ENCODE measurements at regions not wholly inside any gene's neighbourhood (a gene's known extent, or its start where the extent isn't known, plus 50 kb on each side); places are given as distances from the start of the nearest gene placed in this dataset.

- no peak for TF ChIP-seq CTCF (IDR thresholded peaks at IDR 0.05)
- no peak for TF ChIP-seq POLR2A (IDR thresholded peaks at IDR 0.05)
- DNase-seq: no peak
- H3K36me3 ChIP-seq: no peaks in the 10 kb centered on the region
- no peak overlapping the region for H3K27ac ChIP-seq
- no peaks in the 10 kb centered on the region for H3K9me3 ChIP-seq
- H3K4me1 ChIP-seq: no peaks in the 10 kb centered on the region
- no peaks in the 10 kb centered on the region for H3K27me3 ChIP-seq
- ATAC-seq: no peak
- 46% methylated on average over 10 of the region's 12 CpGs for WGBS (ENCODE audit: insufficient coverage, low coverage, low lambda C conversion rate, missing lambda C conversion rate)
- no peak overlapping the region for H3K4me3 ChIP-seq
- intact Hi-C loops (cut with DNase I): no loop called here
These were observed 1024.8 kb upstream of the AUTS2 start for GRCh38 chr7:68573271-68574005.

- WGBS (ENCODE audit: insufficient coverage, low coverage, low lambda C conversion rate, missing lambda C conversion rate): 38% methylated on average over 2 of the region's 2 CpGs
These were observed 1021.9 kb upstream of the AUTS2 start for GRCh38 chr7:68576366-68576765.

GRCh38 chr7:68581417-68581816, 1016.9 kb upstream of the AUTS2 start:
- H3K27ac ChIP-seq: no peak overlapping the region
- H3K4me3 ChIP-seq: no peak overlapping the region
- no peaks in the 10 kb centered on the region for H3K4me1 ChIP-seq
- no peaks in the 10 kb centered on the region for H3K36me3 ChIP-seq
- no peak for TF ChIP-seq POLR2A (IDR thresholded peaks at IDR 0.05)
- TF ChIP-seq CTCF (IDR thresholded peaks at IDR 0.05): no peak
- H3K9me3 ChIP-seq: no peaks in the 10 kb centered on the region
- H3K27me3 ChIP-seq: no peaks in the 10 kb centered on the region
- WGBS (ENCODE audit: insufficient coverage, low coverage, low lambda C conversion rate, missing lambda C conversion rate): 56% methylated on average over 1 of the region's 1 CpG
- intact Hi-C loops (cut with DNase I): no loop called here
- no peak for DNase-seq
- no peak for ATAC-seq

More at GRCh38 chr7:68576366-68576765, 1021.9 kb upstream of the AUTS2 start:
- DNase-seq (no peak), ATAC-seq (no peak)
- intact Hi-C loops (cut with DNase I): no loop called here
- H3K9me3 ChIP-seq: no peaks in the 10 kb centered on the region
- no peaks in the 10 kb centered on the region for H3K4me1 ChIP-seq
- H3K36me3 ChIP-seq: no peaks in the 10 kb centered on the region
- H3K4me3 ChIP-seq: no peak overlapping the region
- TF ChIP-seq POLR2A (IDR thresholded peaks at IDR 0.05) (no peak), CTCF (IDR thresholded peaks at IDR 0.05) (no peak)
- no peak overlapping the region for H3K27ac ChIP-seq
- H3K27me3 ChIP-seq: no peaks in the 10 kb centered on the region

- 40% methylated on average over 4 of the region's 4 CpGs for WGBS (ENCODE audit: insufficient coverage, low coverage, low lambda C conversion rate, missing lambda C conversion rate)
- TF ChIP-seq CTCF (IDR thresholded peaks at IDR 0.05) (no peak), POLR2A (IDR thresholded peaks at IDR 0.05) (no peak)
- no peaks in the 10 kb centered on the region for H3K9me3 ChIP-seq
- H3K4me3 ChIP-seq: no peak overlapping the region
- H3K4me1 ChIP-seq: no peaks in the 10 kb centered on the region
- intact Hi-C loops (cut with DNase I): no loop called here
- ATAC-seq: no peak
- H3K27ac ChIP-seq: no peak overlapping the region
- no peak for DNase-seq
- H3K27me3 ChIP-seq: no peaks in the 10 kb centered on the region
- no peaks in the 10 kb centered on the region for H3K36me3 ChIP-seq
These were observed 1010.7 kb upstream of the AUTS2 start for GRCh38 chr7:68587599-68587998.
